Transverse colon (tissue), 4 donors: ENCODE measurements at regions not wholly inside any gene's neighbourhood (a gene's known extent, or its start where the extent isn't known, plus 50 kb on each side); places are given as distances from the start of the nearest gene placed in this dataset.

ENCODE experiments used
- CTCF ChIP-seq, 5 experiments: fragments of 200-600 bp in 3 of 5; fragments of 450-650 bp in 2 of 5; sonication (generic) in 3 of 5; IDR thresholded peaks; 1 replicate in 2 of 5; 2 replicates in 3 of 5; pipeline ENCODE4 v1.5.1; 2016 to 2017; ENCODE audit warnings: antibody characterized with exemption in 5 of 5, inconsistent platforms in 3 of 5, mild to moderate bottlenecking in 2 of 5, moderate library complexity in 1 of 5
- EP300 ChIP-seq: sonication (generic); formaldehyde crosslinking; IDR thresholded peaks from one replicate; pipeline ENCODE4 v1.6.1; 2017; ENCODE audit warnings: antibody characterized with exemption, low read depth
- POLR2A ChIP-seq: fragments of 450-650 bp; IDR thresholded peaks from one replicate; pipeline ENCODE4 v1.6.1; 2016; ENCODE audit warnings: antibody characterized with exemption, mild to moderate bottlenecking, moderate library complexity
- POLR2AphosphoS5 ChIP-seq, 3 donors: sonication (generic); formaldehyde crosslinking; IDR thresholded peaks; one replicate each; pipeline ENCODE4 v1.6.1; 2016; ENCODE audit warnings: antibody characterized with exemption in 3 of 3

DNA sequence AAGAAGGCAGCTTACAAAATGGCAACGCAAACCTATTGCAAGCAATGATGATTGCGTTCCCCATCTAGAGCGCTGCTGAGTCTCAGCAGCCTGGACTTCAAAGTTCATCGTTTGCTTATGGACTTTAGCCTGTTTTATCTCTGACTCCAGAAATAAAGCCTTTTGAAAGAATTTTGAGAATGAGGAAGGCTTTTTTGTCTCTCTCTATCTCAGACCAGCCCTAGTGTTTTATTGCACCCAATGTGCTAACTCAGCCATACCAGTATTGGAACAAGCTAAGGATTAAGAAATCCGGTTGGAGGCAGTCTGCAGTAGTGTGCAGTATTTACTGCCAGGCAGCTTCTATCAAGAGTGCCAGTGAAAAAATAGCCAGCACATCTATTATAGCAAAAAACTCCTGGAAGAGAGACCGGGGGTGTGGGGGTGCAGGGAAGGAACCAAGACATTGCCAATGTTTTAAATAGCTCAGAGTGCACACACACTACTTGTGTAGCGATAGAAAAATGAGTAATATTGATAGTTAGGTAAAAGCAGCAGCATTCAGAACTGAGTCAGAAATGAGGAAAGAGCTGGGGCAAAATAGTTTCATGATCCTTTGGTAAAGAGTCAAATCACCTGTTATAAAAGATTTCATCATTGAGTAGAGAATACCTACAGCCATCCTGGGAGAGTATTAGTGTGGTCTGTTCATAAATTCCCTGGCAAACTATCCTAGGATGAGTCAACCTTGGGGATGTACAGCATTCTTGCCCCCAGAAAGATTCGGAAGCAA lies 219.0 kb downstream of the ZNF608 start:
- TF ChIP-seq POLR2AphosphoS5 (IDR thresholded peaks at IDR 0.05) (peak in 1 of 3 donors; percentile 59), CTCF (IDR thresholded peaks at IDR 0.05) (no peak), POLR2A (no peak), EP300 (no peak)
